ENCODE measurements at regions not wholly inside any gene's neighbourhood (a gene's known extent, or its start where the extent isn't known, plus 50 kb on each side); places are given as distances from the start of the nearest gene placed in this dataset.
"Not testable (repeated sequence)": the region's sequence is repeated elsewhere in the genome, so short reads cannot be mapped to it uniquely, and the experiment has no call there.

- TF ChIP-seq POLR2AphosphoS5 (IDR thresholded peaks at IDR 0.05) = peak; percentile 42 to 63 (median 62)
- WGBS, 5 donors = 0 to 1% (median 0%) methylated on average over 14 to 30 of the region's 37 CpGs
- intact Hi-C loops (cut with DNase I; ENCODE audit: low total_unique reads) = not testable (repeated sequence)
These were observed 183.4 kb downstream of the LIPI start for GRCh38 chr21:14027235-14027869.

GRCh38 chr21:14020108-14020507, 190.6 kb downstream of the LIPI start:
- H3K36me3 ChIP-seq; H3K27me3 ChIP-seq (replicated peaks in 1 of 7); intact Hi-C loops (cut with DNase I; ENCODE audit: low total_unique reads); DNase-seq; H3K4me3 ChIP-seq; H3K4me1 ChIP-seq; H3K27ac ChIP-seq; H3K9me3 ChIP-seq: not testable (repeated sequence)
- WGBS, 5 donors = 32 to 77% (median 63%) methylated on average over 2 of the region's 2 CpGs

More at GRCh38 chr21:14027235-14027869, 183.4 kb downstream of the LIPI start:
- peak overlapping the region; percentile 23 to 73 (median 46) for H3K4me3 ChIP-seq
- not testable (repeated sequence) for H3K4me1 ChIP-seq; H3K27me3 ChIP-seq (replicated peaks in 1 of 7); H3K9me3 ChIP-seq; H3K36me3 ChIP-seq
- DNase-seq = peak; percentile 93
- H3K27ac ChIP-seq = peak overlapping the region in 1 of 8 donors; percentile 15

GRCh38 chr21:14015841-14016240, 194.9 kb downstream of the LIPI start:
- H3K4me3 ChIP-seq; H3K9me3 ChIP-seq; H3K27me3 ChIP-seq (replicated peaks in 1 of 7); H3K4me1 ChIP-seq; DNase-seq; H3K36me3 ChIP-seq; H3K27ac ChIP-seq; intact Hi-C loops (cut with DNase I; ENCODE audit: low total_unique reads): not testable (repeated sequence)
- WGBS, 5 donors = 81 to 100% (median 94%) methylated on average over 1 to 6 of the region's 7 CpGs

GRCh38 chr21:14013623-14014498, 196.9 kb downstream of the LIPI start:
- H3K9me3 ChIP-seq; DNase-seq; intact Hi-C loops (cut with DNase I; ENCODE audit: low total_unique reads); H3K27me3 ChIP-seq (replicated peaks in 1 of 7); H3K27ac ChIP-seq; H3K4me3 ChIP-seq; H3K4me1 ChIP-seq; H3K36me3 ChIP-seq: not testable (repeated sequence)
- 68 to 85% (median 82%) methylated on average over 7 to 18 of the region's 18 CpGs for WGBS, 5 donors

- intact Hi-C loops (cut with DNase I; ENCODE audit: low total_unique reads) = no loop called here
- DNase-seq = no peak
- Histone ChIP-seq H3K27ac (no peak overlapping the region), H3K9me3 (no peaks in the 10 kb centered on the region), H3K27me3 (replicated peaks in 1 of 7) (no peaks in the 10 kb centered on the region), H3K4me3 (no peak overlapping the region), H3K36me3 (no peaks in the 10 kb centered on the region), H3K4me1 (no peaks in the 10 kb centered on the region)
- 73 to 87% (median 79%) methylated on average over 3 to 10 of the region's 10 CpGs for WGBS, 5 donors
- no peak for TF ChIP-seq CTCF (IDR thresholded peaks at IDR 0.05 in 8 of 11, conservative IDR thresholded peaks at IDR 0.05 in 3 of 11)
- no peak for TF ChIP-seq POLR2A (IDR thresholded peaks at IDR 0.05)
- no peak for TF ChIP-seq POLR2AphosphoS5 (IDR thresholded peaks at IDR 0.05)
These were observed 197.6 kb downstream of the LIPI start for GRCh38 chr21:14013056-14013603.

- Histone ChIP-seq H3K4me1 (no peaks in the 10 kb centered on the region), H3K4me3 (no peak overlapping the region), H3K27ac (no peak overlapping the region), H3K27me3 (replicated peaks in 1 of 7) (no peaks in the 10 kb centered on the region), H3K36me3 (no peaks in the 10 kb centered on the region), H3K9me3 (no peaks in the 10 kb centered on the region)
- DNase-seq = no peak
- intact Hi-C loops (cut with DNase I; ENCODE audit: low total_unique reads) = no loop called here
- WGBS, 5 donors = 88 to 96% (median 93%) methylated on average over 9 of the region's 9 CpGs
- TF ChIP-seq CTCF (IDR thresholded peaks at IDR 0.05 in 8 of 11, conservative IDR thresholded peaks at IDR 0.05 in 3 of 11) = no peak
- TF ChIP-seq POLR2A (IDR thresholded peaks at IDR 0.05) = no peak
- no peak for TF ChIP-seq POLR2AphosphoS5 (IDR thresholded peaks at IDR 0.05)
These were observed 198.3 kb downstream of the LIPI start for GRCh38 chr21:14012409-14012808.

- H3K27ac ChIP-seq; H3K9me3 ChIP-seq; H3K4me3 ChIP-seq; H3K4me1 ChIP-seq; DNase-seq; H3K27me3 ChIP-seq (replicated peaks in 1 of 7); H3K36me3 ChIP-seq; intact Hi-C loops (cut with DNase I; ENCODE audit: low total_unique reads): not testable (repeated sequence)
- WGBS, 5 donors = 81 to 92% (median 87%) methylated on average over 9 to 17 of the region's 17 CpGs
These were observed 199.0 kb downstream of the LIPI start for GRCh38 chr21:14011751-14012150.

- H3K9me3 ChIP-seq; H3K36me3 ChIP-seq; H3K27me3 ChIP-seq (replicated peaks in 1 of 7); H3K27ac ChIP-seq; H3K4me1 ChIP-seq; intact Hi-C loops (cut with DNase I; ENCODE audit: low total_unique reads); H3K4me3 ChIP-seq: not testable (repeated sequence)
- peak; percentile 64 for DNase-seq
- WGBS, 5 donors = 89 to 94% (median 90%) methylated on average over 22 to 24 of the region's 24 CpGs
These were observed 199.6 kb downstream of the LIPI start for GRCh38 chr21:14011149-14011548.
